HCT116 (cell line): ENCODE measurements at regions not wholly inside any gene's neighbourhood (a gene's known extent, or its start where the extent isn't known, plus 50 kb on each side); places are given as distances from the start of the nearest gene placed in this dataset.

Source experiments
- ELF1 ChIP-seq: IDR thresholded peaks from 2 replicates; pipeline ENCODE4 v1.6.1; 2012; ENCODE audit warnings: low read depth, borderline replicate concordance
- EZH2phosphoT487 ChIP-seq: fragments of 200-600 bp; IDR thresholded peaks from 2 replicates; pipeline ENCODE4 v1.6.1; 2018; ENCODE audit warnings: antibody characterized with exemption, borderline replicate concordance
- POLR2A ChIP-seq: IDR thresholded peaks from 2 replicates; pipeline ENCODE4 v1.7.0; 2011; ENCODE audit warnings: borderline replicate concordance; ENCODE audit not compliant: insufficient read depth, insufficient read length; ENCODE audit errors: extremely low read depth
- POLR2AphosphoS5 ChIP-seq: IDR thresholded peaks from 2 replicates; pipeline ENCODE4 v1.6.1; 2011; ENCODE audit warnings: mild to moderate bottlenecking, low read depth, low read length, moderate library complexity
- RAD21 ChIP-seq: IDR thresholded peaks from 2 replicates; pipeline ENCODE4 v1.6.1; 2012; ENCODE audit warnings: low read depth, mild to moderate bottlenecking
- ZFX ChIP-seq: fragments of 450-650 bp; IDR thresholded peaks from 2 replicates; pipeline ENCODE4 v1.6.1; 2017
- TF ChIP-seq, protein P1 (sequence below), 3 experiments: fragments of 200-600 bp in 1 of 3; sonication (generic) in 1 of 3; IDR thresholded peaks in 2 of 3; conservative IDR thresholded peaks in 1 of 3; 2 replicates each; pipeline ENCODE4 v1.5.1; 2012 to 2017; ENCODE audit warnings: low read depth in 2 of 3, low read length in 2 of 3, antibody characterized with exemption in 1 of 3, borderline replicate concordance in 1 of 3, control low read depth in 1 of 3, mild to moderate bottlenecking in 1 of 3, mixed read lengths in 1 of 3, mixed run types in 1 of 3, moderate library complexity in 1 of 3; ENCODE audit not compliant: insufficient read depth in 1 of 3
- TF ChIP-seq, protein P2 (sequence below): IDR thresholded peaks from 2 replicates; pipeline ENCODE4 v1.6.1; 2012
- TF ChIP-seq, protein P3 (sequence below): IDR thresholded peaks from 2 replicates; pipeline ENCODE4 v1.6.1; 2012; ENCODE audit warnings: low read depth

GRCh38 chr9:26412446-26412845 is 480.2 kb downstream of the CAAP1 start:
- TF ChIP-seq, protein P1, sequence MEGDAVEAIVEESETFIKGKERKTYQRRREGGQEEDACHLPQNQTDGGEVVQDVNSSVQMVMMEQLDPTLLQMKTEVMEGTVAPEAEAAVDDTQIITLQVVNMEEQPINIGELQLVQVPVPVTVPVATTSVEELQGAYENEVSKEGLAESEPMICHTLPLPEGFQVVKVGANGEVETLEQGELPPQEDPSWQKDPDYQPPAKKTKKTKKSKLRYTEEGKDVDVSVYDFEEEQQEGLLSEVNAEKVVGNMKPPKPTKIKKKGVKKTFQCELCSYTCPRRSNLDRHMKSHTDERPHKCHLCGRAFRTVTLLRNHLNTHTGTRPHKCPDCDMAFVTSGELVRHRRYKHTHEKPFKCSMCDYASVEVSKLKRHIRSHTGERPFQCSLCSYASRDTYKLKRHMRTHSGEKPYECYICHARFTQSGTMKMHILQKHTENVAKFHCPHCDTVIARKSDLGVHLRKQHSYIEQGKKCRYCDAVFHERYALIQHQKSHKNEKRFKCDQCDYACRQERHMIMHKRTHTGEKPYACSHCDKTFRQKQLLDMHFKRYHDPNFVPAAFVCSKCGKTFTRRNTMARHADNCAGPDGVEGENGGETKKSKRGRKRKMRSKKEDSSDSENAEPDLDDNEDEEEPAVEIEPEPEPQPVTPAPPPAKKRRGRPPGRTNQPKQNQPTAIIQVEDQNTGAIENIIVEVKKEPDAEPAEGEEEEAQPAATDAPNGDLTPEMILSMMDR (IDR thresholded peaks at IDR 0.05 in 2 of 3, conservative IDR thresholded peaks at IDR 0.05 in 1 of 3; ENCODE audit: borderline replicate concordance in 1 of 3, insufficient read depth in 1 of 3, low read depth in 2 of 3, low read length in 2 of 3) = no peak
- no peak for TF ChIP-seq ZFX
- TF ChIP-seq EZH2phosphoT487 = no peak
- no peak for TF ChIP-seq POLR2A
- TF ChIP-seq RAD21 = no peak
- no peak for TF ChIP-seq ELF1
- TF ChIP-seq POLR2AphosphoS5 = no peak
- TF ChIP-seq, protein P2, sequence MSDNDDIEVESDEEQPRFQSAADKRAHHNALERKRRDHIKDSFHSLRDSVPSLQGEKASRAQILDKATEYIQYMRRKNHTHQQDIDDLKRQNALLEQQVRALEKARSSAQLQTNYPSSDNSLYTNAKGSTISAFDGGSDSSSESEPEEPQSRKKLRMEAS = no peak
- TF ChIP-seq, protein P3, sequence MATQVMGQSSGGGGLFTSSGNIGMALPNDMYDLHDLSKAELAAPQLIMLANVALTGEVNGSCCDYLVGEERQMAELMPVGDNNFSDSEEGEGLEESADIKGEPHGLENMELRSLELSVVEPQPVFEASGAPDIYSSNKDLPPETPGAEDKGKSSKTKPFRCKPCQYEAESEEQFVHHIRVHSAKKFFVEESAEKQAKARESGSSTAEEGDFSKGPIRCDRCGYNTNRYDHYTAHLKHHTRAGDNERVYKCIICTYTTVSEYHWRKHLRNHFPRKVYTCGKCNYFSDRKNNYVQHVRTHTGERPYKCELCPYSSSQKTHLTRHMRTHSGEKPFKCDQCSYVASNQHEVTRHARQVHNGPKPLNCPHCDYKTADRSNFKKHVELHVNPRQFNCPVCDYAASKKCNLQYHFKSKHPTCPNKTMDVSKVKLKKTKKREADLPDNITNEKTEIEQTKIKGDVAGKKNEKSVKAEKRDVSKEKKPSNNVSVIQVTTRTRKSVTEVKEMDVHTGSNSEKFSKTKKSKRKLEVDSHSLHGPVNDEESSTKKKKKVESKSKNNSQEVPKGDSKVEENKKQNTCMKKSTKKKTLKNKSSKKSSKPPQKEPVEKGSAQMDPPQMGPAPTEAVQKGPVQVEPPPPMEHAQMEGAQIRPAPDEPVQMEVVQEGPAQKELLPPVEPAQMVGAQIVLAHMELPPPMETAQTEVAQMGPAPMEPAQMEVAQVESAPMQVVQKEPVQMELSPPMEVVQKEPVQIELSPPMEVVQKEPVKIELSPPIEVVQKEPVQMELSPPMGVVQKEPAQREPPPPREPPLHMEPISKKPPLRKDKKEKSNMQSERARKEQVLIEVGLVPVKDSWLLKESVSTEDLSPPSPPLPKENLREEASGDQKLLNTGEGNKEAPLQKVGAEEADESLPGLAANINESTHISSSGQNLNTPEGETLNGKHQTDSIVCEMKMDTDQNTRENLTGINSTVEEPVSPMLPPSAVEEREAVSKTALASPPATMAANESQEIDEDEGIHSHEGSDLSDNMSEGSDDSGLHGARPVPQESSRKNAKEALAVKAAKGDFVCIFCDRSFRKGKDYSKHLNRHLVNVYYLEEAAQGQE = no peak
